Naive thymus-derived CD4-positive, alpha-beta T cell (primary cell): ENCODE measurements at regions not wholly inside any gene's neighbourhood (a gene's known extent, or its start where the extent isn't known, plus 50 kb on each side); places are given as distances from the start of the nearest gene placed in this dataset.

Experiments used
- ATAC-seq: fragments of 150-1000 bp; cut with Tn5 transposase; 2 replicates; pipeline ENCODE4 v1.10.0; 2021; ENCODE audit warnings: mild to moderate bottlenecking, moderate library complexity
- CTCF ChIA-PET: fragments of 350-600 bp; sonication (Branson Sonifier 250); formaldehyde crosslinking; loops from one replicate; lab custom pipeline; 2021; ENCODE audit warnings: antibody characterized with exemption; lab: Charles Lee
- POLR2A ChIA-PET: fragments of 350-600 bp; sonication (Branson Sonifier 250); formaldehyde crosslinking; loops from one replicate; lab custom pipeline; 2021; ENCODE audit warnings: antibody characterized with exemption, inconsistent platforms; lab: Charles Lee
- DNase-seq, 9 donors: peaks; one replicate each; pipeline versions ENCODE4 v3.0.0 to v3.0.0-alpha.2; 2020 to 2022; ENCODE audit warnings: mixed read lengths in 1 of 9
- H3K27ac ChIP-seq: one replicate; pipeline ENCODE4 v1.7.0; 2013; ENCODE audit warnings: mild to moderate bottlenecking, low read depth, low read length, moderate library complexity
- H3K27me3 ChIP-seq, 2 donors: one replicate each; pipeline ENCODE4 v1.7.0; 2013; ENCODE audit warnings: low read length in 2 of 2, mild to moderate bottlenecking in 2 of 2, moderate library complexity in 2 of 2; ENCODE audit not compliant: control insufficient read depth in 2 of 2, insufficient read depth in 2 of 2
- H3K36me3 ChIP-seq, 3 experiments: 1 replicate in 2 of 3; 2 replicates in 1 of 3; pipeline ENCODE4 v1.7.0; 2013; ENCODE audit warnings: low read length in 3 of 3, mild to moderate bottlenecking in 3 of 3, moderate library complexity in 1 of 3; ENCODE audit not compliant: insufficient read depth in 3 of 3, control insufficient read depth in 2 of 3
- H3K4me1 ChIP-seq, 2 donors: one replicate each; pipeline ENCODE4 v1.7.0; 2013; ENCODE audit warnings: low read length in 2 of 2, mild to moderate bottlenecking in 2 of 2, moderate library complexity in 1 of 2; ENCODE audit not compliant: control insufficient read depth in 2 of 2, insufficient read depth in 2 of 2
- H3K4me3 ChIP-seq: 2 replicates; pipeline ENCODE4 v1.7.0; 2013; ENCODE audit warnings: mild to moderate bottlenecking, low read length
- H3K9me3 ChIP-seq, 3 experiments: 1 replicate in 2 of 3; 2 replicates in 1 of 3; pipeline ENCODE4 v1.7.0; 2013; ENCODE audit warnings: low read length in 3 of 3; ENCODE audit not compliant: control insufficient read depth in 2 of 3
- H3K27ac Mint-ChIP-seq, 9 donors: one replicate each; pipeline ENCODE4 v1.8.0; 2020 to 2022; ENCODE audit warnings: mixed read lengths in 9 of 9, mild to moderate bottlenecking in 8 of 9, moderate library complexity in 5 of 9, inconsistent platforms in 2 of 9
- H3K27me3 Mint-ChIP-seq, 5 donors: one replicate each; pipeline ENCODE4 v1.8.0; 2021 to 2022; ENCODE audit warnings: mixed read lengths in 5 of 5, mild to moderate bottlenecking in 1 of 5
- H3K36me3 Mint-ChIP-seq, 5 donors: one replicate each; pipeline ENCODE4 v1.8.0; 2020 to 2022; ENCODE audit warnings: mixed read lengths in 5 of 5, mild to moderate bottlenecking in 3 of 5, inconsistent platforms in 1 of 5
- H3K4me1 Mint-ChIP-seq, 7 donors: one replicate each; pipeline ENCODE4 v1.8.0; 2020 to 2022; ENCODE audit warnings: mixed read lengths in 7 of 7, mild to moderate bottlenecking in 3 of 7, inconsistent platforms in 1 of 7
- H3K4me3 Mint-ChIP-seq, 10 donors: one replicate each; pipeline ENCODE4 v1.8.0; 2020 to 2022; ENCODE audit warnings: mild to moderate bottlenecking in 10 of 10, mixed read lengths in 10 of 10, moderate library complexity in 6 of 10, inconsistent platforms in 2 of 10
- H3K9me3 Mint-ChIP-seq, 11 donors: one replicate each; pipeline ENCODE4 v1.8.0; 2020 to 2022; ENCODE audit warnings: mixed read lengths in 11 of 11, mild to moderate bottlenecking in 4 of 11, inconsistent platforms in 1 of 11, moderate library complexity in 1 of 11
- intact Hi-C, 2 donors: fragments of 100-400 bp; cut with micrococcal nuclease; formaldehyde crosslinking; loops; one replicate each; pipeline ENCODE4 v1.15.1; 2023

GRCh38 chr3:17845026-17845812 lies 102.8 kb upstream of the TBC1D5 start:
- H3K4me1 ChIP-seq = no peaks in the 10 kb centered on the region
- H3K27me3 Mint-ChIP-seq = peaks cover 0 to 8% (median 0%) of the 10 kb centered on the region in 5 donors
- H3K36me3 Mint-ChIP-seq = no peaks in the 10 kb centered on the region
- no peak overlapping the region for H3K27ac ChIP-seq
- ChIA-PET POLR2A (no interaction called here), CTCF (no interaction called here)
- ATAC-seq = no peak
- H3K27ac Mint-ChIP-seq = no peak overlapping the region
- no peaks in the 10 kb centered on the region for H3K9me3 Mint-ChIP-seq
- peaks cover 0 to 2% (median 0%) of the 10 kb centered on the region in 7 donors for H3K4me1 Mint-ChIP-seq
- H3K36me3 ChIP-seq = no peaks in the 10 kb centered on the region
- no peaks in the 10 kb centered on the region for H3K27me3 ChIP-seq
- no peak overlapping the region for H3K4me3 Mint-ChIP-seq
- no peak overlapping the region for H3K4me3 ChIP-seq
- no peaks in the 10 kb centered on the region for H3K9me3 ChIP-seq
- intact Hi-C loops = no loop called here
- no peak for DNase-seq

- H3K4me3 Mint-ChIP-seq = no peak overlapping the region
- no peaks in the 10 kb centered on the region for H3K9me3 Mint-ChIP-seq
- H3K36me3 ChIP-seq = no peaks in the 10 kb centered on the region
Observed at GRCh38 chr3:17844236-17844635, 101.8 kb upstream of the TBC1D5 start.

GRCh38 chr3:17841190-17841828 lies 98.9 kb upstream of the TBC1D5 start:
- Histone ChIP-seq H3K27ac (no peak overlapping the region), H3K36me3 (no peaks in the 10 kb centered on the region), H3K27me3 (no peaks in the 10 kb centered on the region), H3K4me3 (no peak overlapping the region), H3K9me3 (no peaks in the 10 kb centered on the region), H3K4me1 (no peaks in the 10 kb centered on the region)
- H3K4me1 Mint-ChIP-seq = peaks cover 0 to 2% (median 0%) of the 10 kb centered on the region in 7 donors
- intact Hi-C loops = loop anchor here (1.0 to 5.0 kb wide), 8 partner anchors 196 to 1240 kb away; no protein-coding TSS in a partner anchor
- no peak overlapping the region for H3K27ac Mint-ChIP-seq
- ChIA-PET CTCF (interaction anchor here (0.6 to 4.9 kb wide), 24 partner anchors 9 to 1244 kb away, joined by 3 to 44 read pairs (median 4); no protein-coding TSS in a partner anchor), POLR2A (interaction anchor here (0.5 kb wide), 1 partner anchor 755 kb away, joined by 3 read pairs; no protein-coding TSS in a partner anchor)
- peak; percentile 35 to 73 (median 57) for DNase-seq
- H3K27me3 Mint-ChIP-seq = peaks cover 0 to 8% (median 6%) of the 10 kb centered on the region in 5 donors
- peak; percentile 89 for ATAC-seq
- no peaks in the 10 kb centered on the region for H3K9me3 Mint-ChIP-seq
- H3K36me3 Mint-ChIP-seq = no peaks in the 10 kb centered on the region
- no peak overlapping the region for H3K4me3 Mint-ChIP-seq

More at GRCh38 chr3:17844236-17844635, 101.8 kb upstream of the TBC1D5 start:
- H3K27ac ChIP-seq = no peak overlapping the region
- intact Hi-C loops = loop anchor here (5.0 kb wide), 3 partner anchors 432 to 1143 kb away; no protein-coding TSS in a partner anchor
- POLR2A ChIA-PET = no interaction called here
- peaks cover 0 to 2% (median 0%) of the 10 kb centered on the region in 7 donors for H3K4me1 Mint-ChIP-seq
- no peaks in the 10 kb centered on the region for H3K4me1 ChIP-seq
- no peak overlapping the region for H3K27ac Mint-ChIP-seq
- no peaks in the 10 kb centered on the region for H3K27me3 ChIP-seq
- no peak overlapping the region for H3K4me3 ChIP-seq
- peaks cover 0 to 7% (median 0%) of the 10 kb centered on the region in 5 donors for H3K27me3 Mint-ChIP-seq
- CTCF ChIA-PET = interaction anchor here (4.9 kb wide), 1 partner anchor 200 kb away, joined by 44 read pairs; no protein-coding TSS in a partner anchor
- no peaks in the 10 kb centered on the region for H3K9me3 ChIP-seq
- no peak for ATAC-seq
- no peaks in the 10 kb centered on the region for H3K36me3 Mint-ChIP-seq
- no peak for DNase-seq

- peaks cover 0 to 10% (median 6%) of the 10 kb centered on the region in 5 donors for H3K27me3 Mint-ChIP-seq
- Histone ChIP-seq H3K9me3 (no peaks in the 10 kb centered on the region), H3K4me3 (no peak overlapping the region), H3K27me3 (no peaks in the 10 kb centered on the region), H3K27ac (no peak overlapping the region), H3K36me3 (no peaks in the 10 kb centered on the region), H3K4me1 (no peaks in the 10 kb centered on the region)
- H3K4me3 Mint-ChIP-seq = no peak overlapping the region
- no peaks in the 10 kb centered on the region for H3K9me3 Mint-ChIP-seq
- DNase-seq = no peak
- ATAC-seq = no peak
- intact Hi-C loops = loop anchor here (1.0 to 5.0 kb wide), 8 partner anchors 195 to 1239 kb away; no protein-coding TSS in a partner anchor
- POLR2A ChIA-PET = no interaction called here
- H3K4me1 Mint-ChIP-seq = peaks cover 0 to 2% (median 0%) of the 10 kb centered on the region in 7 donors
- CTCF ChIA-PET = interaction anchor here (0.6 to 4.9 kb wide), 17 partner anchors 8 to 1240 kb away, joined by 3 to 44 read pairs (median 4); no protein-coding TSS in a partner anchor
- H3K36me3 Mint-ChIP-seq = no peaks in the 10 kb centered on the region
- H3K27ac Mint-ChIP-seq = no peak overlapping the region
Observed at GRCh38 chr3:17840651-17841050, 98.2 kb upstream of the TBC1D5 start.

GRCh38 chr3:17840126-17840525 lies 97.7 kb upstream of the TBC1D5 start:
- Mint-ChIP-seq H3K9me3 (no peaks in the 10 kb centered on the region), H3K4me3 (no peak overlapping the region), H3K27me3 (peaks cover 0 to 10% (median 6%) of the 10 kb centered on the region in 5 donors), H3K36me3 (no peaks in the 10 kb centered on the region), H3K27ac (no peak overlapping the region), H3K4me1 (peaks cover 0 to 2% (median 0%) of the 10 kb centered on the region in 7 donors)
- CTCF ChIA-PET = interaction anchor here (1.0 to 4.9 kb wide), 5 partner anchors 9 to 1239 kb away, joined by 5 to 44 read pairs (median 12); no protein-coding TSS in a partner anchor
- Histone ChIP-seq H3K4me1 (no peaks in the 10 kb centered on the region), H3K4me3 (no peak overlapping the region), H3K27ac (no peak overlapping the region), H3K9me3 (no peaks in the 10 kb centered on the region), H3K36me3 (no peaks in the 10 kb centered on the region), H3K27me3 (no peaks in the 10 kb centered on the region)
- DNase-seq (no peak), ATAC-seq (no peak)
- intact Hi-C loops = loop anchor here (5.0 kb wide), 3 partner anchors 428 to 1147 kb away; no protein-coding TSS in a partner anchor
- POLR2A ChIA-PET = no interaction called here

- no peak for DNase-seq
- no peaks in the 10 kb centered on the region for H3K9me3 Mint-ChIP-seq
- ChIA-PET POLR2A (no interaction called here), CTCF (no interaction called here)
- no peak overlapping the region for H3K4me3 ChIP-seq
- H3K36me3 Mint-ChIP-seq = no peaks in the 10 kb centered on the region
- no peaks in the 10 kb centered on the region for H3K9me3 ChIP-seq
- no peaks in the 10 kb centered on the region for H3K27me3 ChIP-seq
- intact Hi-C loops = no loop called here
- H3K4me3 Mint-ChIP-seq = no peak overlapping the region
- H3K27me3 Mint-ChIP-seq = peaks cover 6 to 17% (median 9%) of the 10 kb centered on the region in 5 donors
- peaks cover 0 to 2% (median 0%) of the 10 kb centered on the region in 7 donors for H3K4me1 Mint-ChIP-seq
- H3K27ac ChIP-seq = no peak overlapping the region
- no peaks in the 10 kb centered on the region for H3K4me1 ChIP-seq
- no peaks in the 10 kb centered on the region for H3K36me3 ChIP-seq
- no peak for ATAC-seq
- H3K27ac Mint-ChIP-seq = no peak overlapping the region
Observed at GRCh38 chr3:17836919-17837318, 94.5 kb upstream of the TBC1D5 start.
